ENCODE measurements at regions not wholly inside any gene's neighbourhood (a gene's known extent, or its start where the extent isn't known, plus 50 kb on each side); places are given as distances from the start of the nearest gene placed in this dataset.

GRCh38 chr22:22037740-22038139, 55.2 kb upstream of the TOP3B start:
- no peak for DNase-seq (ENCODE audit: low spot score)

GRCh38 chr22:22037229-22037628, 54.6 kb upstream of the TOP3B start:
- no peak for DNase-seq (ENCODE audit: low spot score)

GRCh38 chr22:22036588-22036987, 54.0 kb upstream of the TOP3B start:
- DNase-seq (ENCODE audit: low spot score), result no peak

- DNase-seq (ENCODE audit: low spot score), result no peak
These were observed 53.3 kb upstream of the TOP3B start for GRCh38 chr22:22035771-22036314.

GRCh38 chr22:22035203-22035602, 52.6 kb upstream of the TOP3B start:
- no peak for DNase-seq (ENCODE audit: low spot score)

GRCh38 chr22:22034469-22035132, 52.0 kb upstream of the TOP3B start:
- DNase-seq (ENCODE audit: low spot score), result no peak

- DNase-seq (ENCODE audit: low spot score), result no peak
These were observed 51.3 kb upstream of the TOP3B start for GRCh38 chr22:22033803-22034468.

- DNase-seq (ENCODE audit: low spot score), result no peak
These were observed 50.6 kb upstream of the TOP3B start for GRCh38 chr22:22032906-22033802.

GRCh38 chr22:22032099-22032905, 49.7 kb upstream of the TOP3B start:
- DNase-seq (ENCODE audit: low spot score), result no peak
